ENCODE measurements at regions not wholly inside any gene's neighbourhood (a gene's known extent, or its start where the extent isn't known, plus 50 kb on each side); places are given as distances from the start of the nearest gene placed in this dataset.

- no peak overlapping the region for H3K4me2 ChIP-seq (ENCODE audit: insufficient read depth, low read length)
- no peak overlapping the region for H3K27ac ChIP-seq (ENCODE audit: low read length)
- H2AFZ ChIP-seq (ENCODE audit: low read depth, low read length) = no peak overlapping the region
- H3K36me3 ChIP-seq (ENCODE audit: insufficient read depth, low read length) = no peaks in the 10 kb centered on the region
- H3K9me3 ChIP-seq (ENCODE audit: insufficient read depth, low read length, severe bottlenecking) = no peaks in the 10 kb centered on the region
- H3K79me2 ChIP-seq (ENCODE audit: insufficient read depth, low read length) = no peaks in the 10 kb centered on the region
- H3K27me3 ChIP-seq (ENCODE audit: insufficient read depth, low read length, poor library complexity) = no peaks in the 10 kb centered on the region
- no peaks in the 10 kb centered on the region for H3K4me1 ChIP-seq (ENCODE audit: insufficient read depth, low read length)
- no peak overlapping the region for H3K9ac ChIP-seq (ENCODE audit: low read depth, low read length)
- H4K20me1 ChIP-seq (ENCODE audit: insufficient read depth, low read length) = no peaks in the 10 kb centered on the region
- TF ChIP-seq CTCF (IDR thresholded peaks at IDR 0.05; ENCODE audit: borderline replicate concordance, extremely low read depth, low read length, poor library complexity, severe bottlenecking) (no peak), EZH2 (IDR thresholded peaks at IDR 0.05; ENCODE audit: borderline replicate concordance, low read depth, low read length, severe bottlenecking) (no peak)
- ATAC-seq (ENCODE audit: insufficient read depth, low read depth) (no peak), DNase-seq (no peak)
- H3K4me3 ChIP-seq (ENCODE audit: low read depth in 1 of 2, low read length in 2 of 2) = no peak overlapping the region
Observed at GRCh38 chr3:157618886-157619285, 115.7 kb upstream of the VEPH1 start.

- Histone ChIP-seq H3K4me1 (ENCODE audit: insufficient read depth, low read length) (no peaks in the 10 kb centered on the region), H3K9ac (ENCODE audit: low read depth, low read length) (no peak overlapping the region), H2AFZ (ENCODE audit: low read depth, low read length) (no peak overlapping the region), H4K20me1 (ENCODE audit: insufficient read depth, low read length) (no peaks in the 10 kb centered on the region), H3K9me3 (ENCODE audit: insufficient read depth, low read length, severe bottlenecking) (no peaks in the 10 kb centered on the region), H3K27me3 (ENCODE audit: insufficient read depth, low read length, poor library complexity) (no peaks in the 10 kb centered on the region), H3K79me2 (ENCODE audit: insufficient read depth, low read length) (no peaks in the 10 kb centered on the region), H3K4me3 (ENCODE audit: low read depth in 1 of 2, low read length in 2 of 2) (no peak overlapping the region), H3K36me3 (ENCODE audit: insufficient read depth, low read length) (no peaks in the 10 kb centered on the region), H3K4me2 (ENCODE audit: insufficient read depth, low read length) (no peak overlapping the region), H3K27ac (ENCODE audit: low read length) (no peak overlapping the region)
- peak; percentile 74 for ATAC-seq (ENCODE audit: insufficient read depth, low read depth)
- DNase-seq = no peak
- TF ChIP-seq EZH2 (IDR thresholded peaks at IDR 0.05; ENCODE audit: borderline replicate concordance, low read depth, low read length, severe bottlenecking) (no peak), CTCF (IDR thresholded peaks at IDR 0.05; ENCODE audit: borderline replicate concordance, extremely low read depth, low read length, poor library complexity, severe bottlenecking) (peak; percentile 79)
Observed at GRCh38 chr3:157618075-157618760, 115.0 kb upstream of the VEPH1 start.

- Histone ChIP-seq H3K27ac (ENCODE audit: low read length) (no peak overlapping the region), H3K4me1 (ENCODE audit: insufficient read depth, low read length) (no peaks in the 10 kb centered on the region), H3K9me3 (ENCODE audit: insufficient read depth, low read length, severe bottlenecking) (no peaks in the 10 kb centered on the region), H3K4me3 (ENCODE audit: low read depth in 1 of 2, low read length in 2 of 2) (no peak overlapping the region), H3K9ac (ENCODE audit: low read depth, low read length) (no peak overlapping the region), H3K79me2 (ENCODE audit: insufficient read depth, low read length) (no peaks in the 10 kb centered on the region), H3K36me3 (ENCODE audit: insufficient read depth, low read length) (no peaks in the 10 kb centered on the region), H4K20me1 (ENCODE audit: insufficient read depth, low read length) (no peaks in the 10 kb centered on the region), H3K4me2 (ENCODE audit: insufficient read depth, low read length) (no peak overlapping the region), H2AFZ (ENCODE audit: low read depth, low read length) (no peak overlapping the region), H3K27me3 (ENCODE audit: insufficient read depth, low read length, poor library complexity) (no peaks in the 10 kb centered on the region)
- DNase-seq = no peak
- no peak for TF ChIP-seq EZH2 (IDR thresholded peaks at IDR 0.05; ENCODE audit: borderline replicate concordance, low read depth, low read length, severe bottlenecking)
- ATAC-seq (ENCODE audit: insufficient read depth, low read depth) = no peak
Observed at GRCh38 chr3:157614896-157615295, 111.7 kb upstream of the VEPH1 start.

- H3K4me2 ChIP-seq (ENCODE audit: insufficient read depth, low read length) = no peak overlapping the region
- no peak overlapping the region for H3K9ac ChIP-seq (ENCODE audit: low read depth, low read length)
Observed at GRCh38 chr3:157611536-157612076, 108.4 kb upstream of the VEPH1 start.

More at GRCh38 chr3:157611536-157612076, 108.4 kb upstream of the VEPH1 start:
- H4K20me1 ChIP-seq (ENCODE audit: insufficient read depth, low read length) = no peaks in the 10 kb centered on the region
- DNase-seq = no peak
- no peaks in the 10 kb centered on the region for H3K27me3 ChIP-seq (ENCODE audit: insufficient read depth, low read length, poor library complexity)
- ATAC-seq (ENCODE audit: insufficient read depth, low read depth) = no peak
- TF ChIP-seq CTCF (IDR thresholded peaks at IDR 0.05; ENCODE audit: borderline replicate concordance, extremely low read depth, low read length, poor library complexity, severe bottlenecking) = no peak
- no peak for TF ChIP-seq EZH2 (IDR thresholded peaks at IDR 0.05; ENCODE audit: borderline replicate concordance, low read depth, low read length, severe bottlenecking)
- no peaks in the 10 kb centered on the region for H3K9me3 ChIP-seq (ENCODE audit: insufficient read depth, low read length, severe bottlenecking)
- H3K4me3 ChIP-seq (ENCODE audit: low read depth in 1 of 2, low read length in 2 of 2) = no peak overlapping the region
- no peaks in the 10 kb centered on the region for H3K36me3 ChIP-seq (ENCODE audit: insufficient read depth, low read length)
- H3K27ac ChIP-seq (ENCODE audit: low read length) = no peak overlapping the region
- H3K4me1 ChIP-seq (ENCODE audit: insufficient read depth, low read length) = no peaks in the 10 kb centered on the region
- H2AFZ ChIP-seq (ENCODE audit: low read depth, low read length) = no peak overlapping the region
- no peaks in the 10 kb centered on the region for H3K79me2 ChIP-seq (ENCODE audit: insufficient read depth, low read length)
